ENCODE measurements at regions not wholly inside any gene's neighbourhood (a gene's known extent, or its start where the extent isn't known, plus 50 kb on each side); places are given as distances from the start of the nearest gene placed in this dataset.
"Not testable (repeated sequence)": the region's sequence is repeated elsewhere in the genome, so short reads cannot be mapped to it uniquely, and the experiment has no call there.

GRCh38 chr2:185665251-185665814, 73.3 kb upstream of the FSIP2 start:
- no peaks in the 10 kb centered on the region for H3K4me1 ChIP-seq
- H3K9me3 ChIP-seq: no peaks in the 10 kb centered on the region
- H3K4me3 ChIP-seq: no peak overlapping the region
- no peak for DNase-seq
- no peaks in the 10 kb centered on the region for H3K27me3 ChIP-seq
- intact Hi-C loops (cut with DNase I): no loop called here
- no peak overlapping the region for H3K9ac ChIP-seq (ENCODE audit: low read depth in 2 of 2, low read length in 2 of 2)
- H3K27ac ChIP-seq: no peak overlapping the region
- H3K36me3 ChIP-seq: no peaks in the 10 kb centered on the region
- TF ChIP-seq CTCF (IDR thresholded peaks at IDR 0.05): no peak

- H3K27me3 ChIP-seq: no peaks in the 10 kb centered on the region
- H3K9me3 ChIP-seq: no peaks in the 10 kb centered on the region
- H3K4me1 ChIP-seq: no peaks in the 10 kb centered on the region
- intact Hi-C loops (cut with DNase I): no loop called here
- no peak overlapping the region for H3K27ac ChIP-seq
- H3K9ac ChIP-seq (ENCODE audit: low read depth in 2 of 2, low read length in 2 of 2): no peak overlapping the region
- no peaks in the 10 kb centered on the region for H3K36me3 ChIP-seq
- no peak for DNase-seq
- TF ChIP-seq CTCF (IDR thresholded peaks at IDR 0.05): no peak
- no peak overlapping the region for H3K4me3 ChIP-seq
These were observed 71.2 kb upstream of the FSIP2 start for GRCh38 chr2:185667452-185667851.

GRCh38 chr2:185668710-185669109, 69.9 kb upstream of the FSIP2 start:
- H3K9ac ChIP-seq (ENCODE audit: low read depth in 2 of 2, low read length in 2 of 2): no peak overlapping the region
- no peaks in the 10 kb centered on the region for H3K36me3 ChIP-seq
- H3K4me3 ChIP-seq: no peak overlapping the region
- no peaks in the 10 kb centered on the region for H3K27me3 ChIP-seq
- intact Hi-C loops (cut with DNase I): no loop called here
- no peak for DNase-seq
- H3K4me1 ChIP-seq: no peaks in the 10 kb centered on the region
- no peak for TF ChIP-seq CTCF (IDR thresholded peaks at IDR 0.05)
- no peaks in the 10 kb centered on the region for H3K9me3 ChIP-seq
- H3K27ac ChIP-seq: no peak overlapping the region

GRCh38 chr2:185674232-185674631, 64.4 kb upstream of the FSIP2 start:
- intact Hi-C loops (cut with DNase I): no loop called here
- no peak for TF ChIP-seq CTCF (IDR thresholded peaks at IDR 0.05)
- Histone ChIP-seq H3K27ac (no peak overlapping the region), H3K4me3 (no peak overlapping the region), H3K4me1 (no peaks in the 10 kb centered on the region), H3K27me3 (no peaks in the 10 kb centered on the region), H3K9ac (ENCODE audit: low read depth in 2 of 2, low read length in 2 of 2) (no peak overlapping the region), H3K36me3 (no peaks in the 10 kb centered on the region), H3K9me3 (no peaks in the 10 kb centered on the region)
- no peak for DNase-seq

GRCh38 chr2:185676316-185676715, 62.3 kb upstream of the FSIP2 start:
- H3K4me3 ChIP-seq: no peak overlapping the region

GRCh38 chr2:185687001-185687400, 51.6 kb upstream of the FSIP2 start:
- H3K4me1 ChIP-seq; H3K9ac ChIP-seq (ENCODE audit: low read depth in 2 of 2, low read length in 2 of 2); H3K27me3 ChIP-seq; H3K36me3 ChIP-seq; H3K4me3 ChIP-seq; DNase-seq; H3K27ac ChIP-seq; intact Hi-C loops (cut with DNase I); H3K9me3 ChIP-seq: not testable (repeated sequence)

More at GRCh38 chr2:185676316-185676715, 62.3 kb upstream of the FSIP2 start:
- no peak for TF ChIP-seq CTCF (IDR thresholded peaks at IDR 0.05)
- Histone ChIP-seq H3K4me1 (no peaks in the 10 kb centered on the region), H3K9ac (ENCODE audit: low read depth in 2 of 2, low read length in 2 of 2) (no peak overlapping the region), H3K27me3 (no peaks in the 10 kb centered on the region), H3K36me3 (no peaks in the 10 kb centered on the region), H3K9me3 (no peaks in the 10 kb centered on the region), H3K27ac (no peak overlapping the region)
- intact Hi-C loops (cut with DNase I): no loop called here
- no peak for DNase-seq

Measured in colonic mucosa (tissue), 4 donors.